Heart left ventricle (tissue), 13 donors: ENCODE measurements at regions not wholly inside any gene's neighbourhood (a gene's known extent, or its start where the extent isn't known, plus 50 kb on each side); places are given as distances from the start of the nearest gene placed in this dataset.

Source experiments
- POLR2A ChIP-seq, 2 donors: fragments of 450-650 bp; IDR thresholded peaks; one replicate each; pipeline ENCODE4 v1.6.1; 2017; ENCODE audit warnings: antibody characterized with exemption in 2 of 2, mild to moderate bottlenecking in 2 of 2, moderate library complexity in 2 of 2
- TF ChIP-seq, protein P1 (sequence below), 12 donors: fragments of 200-600 bp; sonication (generic) in 4 of 12; IDR thresholded peaks; one replicate each; pipeline versions ENCODE4 v1.5.0 to v1.8.0; 2018 to 2022; ENCODE audit warnings: antibody characterized with exemption in 12 of 12, mild to moderate bottlenecking in 5 of 12
- donor health status: ischemic (EF 13 %, LVEDD 7.1; RV severe dilation, severe dysfunction).
- donor health status: DM: no; HTN: yes; CAD: no.
- donor health status: DM: no; HTN: no; CAD: no.
- donor health status: ischemic (EF 25% LVEDD 6.9; RV normal size, moderate dysfunction).
- donor health status: ischemic (EF 25% LVEDD 5.7; RV mildly dilated, moderate dysfunction).
- donor health status: ischemic (EF 35%, LVEDD 5.7; RV mildly dilated, moderate dysfunction).
- donor health status: nonischemic (EF 11% LVEDD 7.7; RV severe dilation, severe dysfunction).
- donor health status: DM: yes; HTN: yes; CAD: no.
- donor health status: PGD.
- donor health status: ischemic (EF 29% LVEDD 5.4; RV normal size, mild dysfunction).
- donor health status: nonischemic (EF 23%, LVEDD 6.1; RV moderate dilation, normal function).

DNA sequence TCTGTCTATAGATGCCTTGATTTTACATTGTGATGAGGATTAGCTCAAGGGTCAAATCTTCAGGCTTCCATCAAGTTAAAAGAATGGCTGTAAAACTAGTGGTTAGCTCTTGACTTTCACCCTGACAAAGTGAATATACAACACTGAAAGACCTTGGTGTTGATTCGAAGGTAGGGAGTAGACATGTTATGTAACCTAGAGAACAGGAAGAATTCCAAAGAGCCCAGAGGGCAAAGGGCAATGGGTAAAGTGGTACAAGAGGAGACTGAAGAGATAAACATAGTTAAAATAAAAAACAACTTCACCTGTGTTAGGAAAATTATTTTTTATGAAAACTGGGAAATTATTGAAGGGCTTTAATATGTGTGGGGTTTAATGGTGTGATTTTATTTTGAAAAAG lies 833.2 kb upstream of the KLHL1 start:
- TF ChIP-seq, protein P1, sequence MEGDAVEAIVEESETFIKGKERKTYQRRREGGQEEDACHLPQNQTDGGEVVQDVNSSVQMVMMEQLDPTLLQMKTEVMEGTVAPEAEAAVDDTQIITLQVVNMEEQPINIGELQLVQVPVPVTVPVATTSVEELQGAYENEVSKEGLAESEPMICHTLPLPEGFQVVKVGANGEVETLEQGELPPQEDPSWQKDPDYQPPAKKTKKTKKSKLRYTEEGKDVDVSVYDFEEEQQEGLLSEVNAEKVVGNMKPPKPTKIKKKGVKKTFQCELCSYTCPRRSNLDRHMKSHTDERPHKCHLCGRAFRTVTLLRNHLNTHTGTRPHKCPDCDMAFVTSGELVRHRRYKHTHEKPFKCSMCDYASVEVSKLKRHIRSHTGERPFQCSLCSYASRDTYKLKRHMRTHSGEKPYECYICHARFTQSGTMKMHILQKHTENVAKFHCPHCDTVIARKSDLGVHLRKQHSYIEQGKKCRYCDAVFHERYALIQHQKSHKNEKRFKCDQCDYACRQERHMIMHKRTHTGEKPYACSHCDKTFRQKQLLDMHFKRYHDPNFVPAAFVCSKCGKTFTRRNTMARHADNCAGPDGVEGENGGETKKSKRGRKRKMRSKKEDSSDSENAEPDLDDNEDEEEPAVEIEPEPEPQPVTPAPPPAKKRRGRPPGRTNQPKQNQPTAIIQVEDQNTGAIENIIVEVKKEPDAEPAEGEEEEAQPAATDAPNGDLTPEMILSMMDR (IDR thresholded peaks at IDR 0.05), result no peak
- no peak for TF ChIP-seq POLR2A (IDR thresholded peaks at IDR 0.05)
